GM03348 (cell line): ENCODE measurements at regions not wholly inside any gene's neighbourhood (a gene's known extent, or its start where the extent isn't known, plus 50 kb on each side); places are given as distances from the start of the nearest gene placed in this dataset.

Source experiments
- DNase-seq: peaks from one replicate; pipeline ENCODE4 v3.0.0; 2012; ENCODE audit warnings: low spot score

- no peak for DNase-seq
Measured at GRCh38 chr3:13266005-13266404, 154.1 kb downstream of the NUP210 start.

GRCh38 chr3:13265507-13265906 lies 154.6 kb downstream of the NUP210 start:
- DNase-seq = no peak

- DNase-seq = no peak
Measured at GRCh38 chr3:13265016-13265415, 155.1 kb downstream of the NUP210 start.

- DNase-seq = no peak
Measured at GRCh38 chr3:13264468-13264795, 155.7 kb downstream of the NUP210 start.

- no peak for DNase-seq
Measured at GRCh38 chr3:13263770-13264467, 156.2 kb downstream of the NUP210 start.

GRCh38 chr3:13262493-13263211 lies 157.5 kb downstream of the NUP210 start:
- DNase-seq = no peak

GRCh38 chr3:13261892-13262291 lies 158.2 kb downstream of the NUP210 start:
- no peak for DNase-seq

- no peak for DNase-seq
Measured at GRCh38 chr3:13261104-13261830, 158.9 kb downstream of the NUP210 start.

- DNase-seq = no peak
Measured at GRCh38 chr3:13260259-13261103, 159.6 kb downstream of the NUP210 start.

- DNase-seq = no peak
Measured at GRCh38 chr3:13259831-13260230, 160.3 kb downstream of the NUP210 start.

GRCh38 chr3:13258986-13259514 lies 161.1 kb downstream of the NUP210 start:
- DNase-seq = no peak

GRCh38 chr3:13258280-13258679 lies 161.8 kb downstream of the NUP210 start:
- no peak for DNase-seq

- no peak for DNase-seq
Measured at GRCh38 chr3:13257666-13258065, 162.5 kb downstream of the NUP210 start.

- no peak for DNase-seq
Measured at GRCh38 chr3:13256845-13257244, 163.3 kb downstream of the NUP210 start.

- no peak for DNase-seq
Measured at GRCh38 chr3:13254028-13254951, 165.8 kb downstream of the NUP210 start.

- DNase-seq = no peak
Measured at GRCh38 chr3:13253208-13253937, 166.7 kb downstream of the NUP210 start.

GRCh38 chr3:13252207-13252606 lies 167.9 kb downstream of the NUP210 start:
- no peak for DNase-seq

GRCh38 chr3:13251166-13251903 lies 168.8 kb downstream of the NUP210 start:
- no peak for DNase-seq

GRCh38 chr3:13249664-13250390 lies 170.3 kb downstream of the NUP210 start:
- no peak for DNase-seq
